Body of pancreas (tissue), 4 donors: ENCODE measurements at regions not wholly inside any gene's neighbourhood (a gene's known extent, or its start where the extent isn't known, plus 50 kb on each side); places are given as distances from the start of the nearest gene placed in this dataset.

Experiments
- ATAC-seq: fragments of 150-250 bp; one replicate; pipeline ENCODE4 v1.9.1; 2016
- DNase-seq, 4 donors: peaks; one replicate each; pipeline ENCODE4 v3.0.0-alpha.2; 2019
- H3K27ac ChIP-seq, 4 donors: fragments of 200-600 bp; sonication (generic); 1 replicate in 3 of 4; 2 replicates in 1 of 4; pipeline versions ENCODE4 v1.5.1 to v1.6.1; 2016 to 2019; ENCODE audit warnings: mild to moderate bottlenecking in 1 of 4, mixed read lengths in 1 of 4, moderate library complexity in 1 of 4
- H3K27me3 ChIP-seq, 2 donors: fragments of 200-600 bp; sonication (generic); one replicate each; pipeline ENCODE4 v1.6.0; 2016; ENCODE audit warnings: mild to moderate bottlenecking in 1 of 2
- H3K36me3 ChIP-seq, 2 donors: fragments of 200-600 bp; sonication (generic); replicated peaks in 1 of 2; 2 replicates each; pipeline ENCODE4 v1.5.1; 2016; ENCODE audit warnings: low read depth in 2 of 2; ENCODE audit not compliant: insufficient read depth in 1 of 2
- H3K4me1 ChIP-seq: fragments of 200-600 bp; sonication (generic); one replicate; pipeline ENCODE4 v1.6.0; 2016
- H3K4me3 ChIP-seq, 2 donors: fragments of 200-600 bp; sonication (generic); 1 replicate in 1 of 2; 2 replicates in 1 of 2; pipeline ENCODE4 v1.5.1; 2016 to 2019
- H3K9me3 ChIP-seq, 3 donors: fragments of 200-600 bp; sonication (generic); 1 replicate in 2 of 3; 2 replicates in 1 of 3; pipeline ENCODE4 v1.5.1; 2016
- CTCF ChIP-seq, 7 experiments: fragments of 450-650 bp in 4 of 7; fragments of 200-600 bp in 3 of 7; sonication (generic) in 3 of 7; IDR thresholded peaks; one replicate each; pipeline ENCODE4 v1.5.1; 2016 to 2019; ENCODE audit warnings: antibody characterized with exemption in 7 of 7
- POLR2A ChIP-seq, 3 donors: fragments of 450-650 bp; IDR thresholded peaks; one replicate each; pipeline ENCODE4 v1.6.1; 2016; ENCODE audit warnings: antibody characterized with exemption in 3 of 3, mild to moderate bottlenecking in 2 of 3
- WGBS, 2 donors: methylation state at CpG; one replicate each; pipeline ENCODE4 v1.1.5; 2017; 5-methylcytosine and 5-hydroxymethylcytosine counted together
- intact Hi-C: fragments of 100-400 bp; cut with DNase I; formaldehyde crosslinking; loops from one replicate; pipeline ENCODE4 v1.15.1; 2023

- no peaks in the 10 kb centered on the region for H3K9me3 ChIP-seq
- H3K27me3 ChIP-seq = no peaks in the 10 kb centered on the region
- 89 to 94% methylated on average over 4 of the region's 4 CpGs for WGBS, 2 donors
- H3K4me3 ChIP-seq = no peak overlapping the region
- intact Hi-C loops = no loop called here
- H3K4me1 ChIP-seq = peaks cover 10% of the 10 kb centered on the region
- H3K36me3 ChIP-seq = no peaks in the 10 kb centered on the region
- no peak for ATAC-seq
- TF ChIP-seq CTCF (IDR thresholded peaks at IDR 0.05) = no peak
- DNase-seq = no peak
- no peak overlapping the region for H3K27ac ChIP-seq
Measured at GRCh38 chr2:5933669-5934068, 241.5 kb downstream of the SOX11 start.

GRCh38 chr2:5937321-5937720, 245.1 kb downstream of the SOX11 start:
- no peaks in the 10 kb centered on the region for H3K36me3 ChIP-seq
- 83 to 91% methylated on average over 4 of the region's 4 CpGs for WGBS, 2 donors
- H3K9me3 ChIP-seq = no peaks in the 10 kb centered on the region
- H3K27ac ChIP-seq = no peak overlapping the region
- DNase-seq = no peak
- H3K4me1 ChIP-seq = peaks cover 9% of the 10 kb centered on the region
- H3K27me3 ChIP-seq = no peaks in the 10 kb centered on the region
- intact Hi-C loops = no loop called here
- TF ChIP-seq CTCF (IDR thresholded peaks at IDR 0.05) (no peak), POLR2A (IDR thresholded peaks at IDR 0.05) (no peak)
- no peak overlapping the region for H3K4me3 ChIP-seq
- no peak for ATAC-seq

DNA sequence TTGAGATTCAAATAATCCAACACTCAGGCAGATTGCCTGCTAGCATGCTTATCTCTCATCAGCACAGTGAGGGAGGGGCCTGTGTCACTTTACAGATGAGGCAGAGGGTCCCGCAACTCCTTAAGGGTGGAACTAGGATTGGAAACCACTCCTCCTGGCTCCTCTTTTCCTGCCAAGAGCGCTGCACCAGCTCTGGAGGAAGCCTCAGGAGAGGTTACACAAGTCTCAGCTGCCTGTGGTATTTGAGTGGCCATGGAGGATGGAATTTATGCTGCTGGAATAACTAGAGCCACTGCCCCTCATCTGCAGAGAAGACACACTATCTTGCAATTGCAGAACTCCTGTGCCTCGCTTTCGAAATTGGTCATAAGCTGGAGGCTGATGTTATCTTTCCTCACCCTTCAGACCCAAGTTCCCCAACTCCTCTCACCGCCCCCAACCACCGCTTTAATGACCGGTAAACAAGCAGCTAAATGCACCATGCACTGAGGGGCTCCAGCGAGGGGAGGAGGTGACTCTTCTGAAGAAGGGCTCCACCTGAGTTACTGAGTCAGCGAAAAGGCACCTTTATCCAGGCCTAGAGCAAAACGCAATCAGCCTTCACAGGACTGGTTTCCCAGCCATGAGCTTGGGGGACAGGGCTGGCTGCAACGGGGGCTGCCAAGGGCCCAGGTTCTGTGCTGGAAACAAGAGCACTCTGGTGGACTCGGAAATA, 245.8 kb downstream of the SOX11 start:
- no peaks in the 10 kb centered on the region for H3K27me3 ChIP-seq
- H3K4me1 ChIP-seq = peaks cover 2% of the 10 kb centered on the region
- H3K9me3 ChIP-seq = no peaks in the 10 kb centered on the region
- ATAC-seq = no peak
- H3K4me3 ChIP-seq = no peak overlapping the region
- intact Hi-C loops = no loop called here
- H3K36me3 ChIP-seq = no peaks in the 10 kb centered on the region
- no peak for DNase-seq
- no peak overlapping the region for H3K27ac ChIP-seq
- TF ChIP-seq CTCF (IDR thresholded peaks at IDR 0.05) = no peak
- TF ChIP-seq POLR2A (IDR thresholded peaks at IDR 0.05) = no peak
- 67 to 71% methylated on average over 11 to 12 of the region's 12 CpGs for WGBS, 2 donors

DNA sequence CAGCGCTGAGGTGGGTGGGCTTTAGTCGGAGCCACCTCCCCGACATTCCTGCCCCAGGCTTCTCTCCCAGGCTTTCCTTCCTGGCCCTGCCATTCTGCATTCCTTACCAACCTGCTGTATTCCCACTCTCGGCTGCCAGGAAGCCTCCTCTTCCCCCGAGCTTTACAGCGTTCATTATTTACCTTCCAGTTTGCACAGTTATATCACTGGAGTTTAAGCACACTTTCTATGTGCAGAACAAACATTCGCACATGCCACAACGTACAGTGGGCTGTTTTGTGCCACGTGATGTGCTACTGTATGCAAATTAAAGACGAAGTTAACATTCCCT, 246.3 kb downstream of the SOX11 start:
- no peak for TF ChIP-seq CTCF (IDR thresholded peaks at IDR 0.05)
- no peak for TF ChIP-seq POLR2A (IDR thresholded peaks at IDR 0.05)
- ATAC-seq (no peak), DNase-seq (peak in 1 of 4 donors; percentile 13)
- Histone ChIP-seq H3K9me3 (no peaks in the 10 kb centered on the region), H3K4me1 (no peaks in the 10 kb centered on the region), H3K27me3 (no peaks in the 10 kb centered on the region), H3K36me3 (no peaks in the 10 kb centered on the region), H3K27ac (no peak overlapping the region), H3K4me3 (no peak overlapping the region)
- intact Hi-C loops = no loop called here
- 11 to 17% methylated on average over 10 of the region's 10 CpGs for WGBS, 2 donors

GRCh38 chr2:5939553-5939952, 247.4 kb downstream of the SOX11 start:
- 86 to 91% methylated on average over 4 of the region's 4 CpGs for WGBS, 2 donors
- Histone ChIP-seq H3K36me3 (no peaks in the 10 kb centered on the region), H3K4me1 (no peaks in the 10 kb centered on the region), H3K27me3 (no peaks in the 10 kb centered on the region), H3K27ac (no peak overlapping the region), H3K4me3 (no peak overlapping the region), H3K9me3 (no peaks in the 10 kb centered on the region)
- ATAC-seq (no peak), DNase-seq (no peak)
- TF ChIP-seq CTCF (IDR thresholded peaks at IDR 0.05) (no peak), POLR2A (IDR thresholded peaks at IDR 0.05) (no peak)
- intact Hi-C loops = no loop called here
